ENCODE measurements at regions not wholly inside any gene's neighbourhood (a gene's known extent, or its start where the extent isn't known, plus 50 kb on each side); places are given as distances from the start of the nearest gene placed in this dataset.

- TF ChIP-seq EZH2 (IDR thresholded peaks at IDR 0.05; ENCODE audit: insufficient read depth, poor library complexity, severe bottlenecking) (no peak), EZH2phosphoT487 (IDR thresholded peaks at IDR 0.05; ENCODE audit: insufficient read depth, low read depth) (no peak)
Measured at GRCh38 chr2:39550701-39551285, 113.7 kb upstream of the MAP4K3 start.

Data from GM23248 (cell line).